ENCODE measurements at regions not wholly inside any gene's neighbourhood (a gene's known extent, or its start where the extent isn't known, plus 50 kb on each side); places are given as distances from the start of the nearest gene placed in this dataset.

GRCh38 chr4:176964116-176964691, 171.5 kb upstream of the VEGFC start:
- no peak overlapping the region for H3K4me3 ChIP-seq (ENCODE audit: low read depth, low read length)
- no peak for DNase-seq (ENCODE audit: low read depth)
- TF ChIP-seq CTCF (IDR thresholded peaks at IDR 0.05; ENCODE audit: control insufficient read depth, extremely low read depth, insufficient read depth), result 0 out of 2 replicates have a peak, but pooled peaks have one; percentile 26

GRCh38 chr4:176967586-176967985, 174.9 kb upstream of the VEGFC start:
- no peak overlapping the region for H3K4me3 ChIP-seq (ENCODE audit: low read depth, low read length)
- no peak for DNase-seq (ENCODE audit: low read depth)
- no peak for TF ChIP-seq CTCF (IDR thresholded peaks at IDR 0.05; ENCODE audit: control insufficient read depth, extremely low read depth, insufficient read depth)

GRCh38 chr4:176968094-176968493, 175.4 kb upstream of the VEGFC start:
- TF ChIP-seq CTCF (IDR thresholded peaks at IDR 0.05; ENCODE audit: control insufficient read depth, extremely low read depth, insufficient read depth), result no peak
- no peak overlapping the region for H3K4me3 ChIP-seq (ENCODE audit: low read depth, low read length)
- no peak for DNase-seq (ENCODE audit: low read depth)

GRCh38 chr4:176969011-176969410, 176.3 kb upstream of the VEGFC start:
- no peak for TF ChIP-seq CTCF (IDR thresholded peaks at IDR 0.05; ENCODE audit: control insufficient read depth, extremely low read depth, insufficient read depth)
- no peak for DNase-seq (ENCODE audit: low read depth)
- no peak overlapping the region for H3K4me3 ChIP-seq (ENCODE audit: low read depth, low read length)

GRCh38 chr4:176970853-176971252, 178.1 kb upstream of the VEGFC start:
- H3K4me3 ChIP-seq (ENCODE audit: low read depth, low read length), result no peak overlapping the region
- DNase-seq (ENCODE audit: low read depth), result no peak
- no peak for TF ChIP-seq CTCF (IDR thresholded peaks at IDR 0.05; ENCODE audit: control insufficient read depth, extremely low read depth, insufficient read depth)

GRCh38 chr4:176971576-176972115, 178.9 kb upstream of the VEGFC start:
- no peak overlapping the region for H3K4me3 ChIP-seq (ENCODE audit: low read depth, low read length)
- DNase-seq (ENCODE audit: low read depth), result no peak
- no peak for TF ChIP-seq CTCF (IDR thresholded peaks at IDR 0.05; ENCODE audit: control insufficient read depth, extremely low read depth, insufficient read depth)

- H3K4me3 ChIP-seq (ENCODE audit: low read depth, low read length), result no peak overlapping the region
- TF ChIP-seq CTCF (IDR thresholded peaks at IDR 0.05; ENCODE audit: control insufficient read depth, extremely low read depth, insufficient read depth), result no peak
- no peak for DNase-seq (ENCODE audit: low read depth)
These were observed 186.7 kb upstream of the VEGFC start for GRCh38 chr4:176979416-176979815.
